Psoas muscle (tissue), 7 donors: ENCODE measurements at regions not wholly inside any gene's neighbourhood (a gene's known extent, or its start where the extent isn't known, plus 50 kb on each side); places are given as distances from the start of the nearest gene placed in this dataset.
"Not testable (repeated sequence)": the region's sequence is repeated elsewhere in the genome, so short reads cannot be mapped to it uniquely, and the experiment has no call there.

Source experiments
- ATAC-seq, 4 donors: fragments of 200-7000 bp; cut with Tn5 transposase; one replicate each; pipeline ENCODE4 v1.9.1; 2020; ENCODE audit warnings: moderate library complexity in 3 of 4, mild to moderate bottlenecking in 2 of 4
- DNase-seq, 2 donors: peaks; one replicate each; pipeline ENCODE4 v3.0.0-alpha.2; 2020
- H3K27ac ChIP-seq: fragments of 200-600 bp; one replicate; pipeline ENCODE4 v1.8.0; 2022
- H3K27me3 ChIP-seq, 3 donors: fragments of 200-600 bp in 1 of 3; one replicate each; pipeline versions ENCODE4 v1.6.1 to v1.8.0; 2013 to 2022; ENCODE audit warnings: low read length in 2 of 3, mild to moderate bottlenecking in 2 of 3, moderate library complexity in 1 of 3; ENCODE audit not compliant: insufficient read depth in 3 of 3
- H3K36me3 ChIP-seq, 2 donors: fragments of 200-600 bp in 1 of 2; one replicate each; pipeline versions ENCODE4 v1.6.1 to v1.8.0; 2013 to 2022; ENCODE audit warnings: low read depth in 1 of 2, mild to moderate bottlenecking in 1 of 2, moderate library complexity in 1 of 2; ENCODE audit not compliant: insufficient read depth in 1 of 2
- H3K4me1 ChIP-seq: fragments of 200-600 bp; one replicate; pipeline ENCODE4 v1.8.0; 2022
- H3K4me3 ChIP-seq: fragments of 200-600 bp; one replicate; pipeline ENCODE4 v1.8.0; 2022; ENCODE audit warnings: mild to moderate bottlenecking
- H3K9me3 ChIP-seq: fragments of 200-600 bp; one replicate; pipeline ENCODE4 v1.8.0; 2022
- WGBS, 3 donors: extraction: QIAGEN DNeasy Blood & Tissue Kit; methylation state at CpG; one replicate each; pipeline versions ENCODE4 v1.1.6 to v1.1.7; 2013; 5-methylcytosine and 5-hydroxymethylcytosine counted together
- intact Hi-C, 2 donors: fragments of 100-400 bp; cut with DNase I; formaldehyde crosslinking; loops; one replicate each; pipeline versions ENCODE4 v1.11.0 to v1.14.2; 2022
- TF ChIP-seq, protein P1 (sequence below): fragments of 200-600 bp; IDR thresholded peaks from one replicate; pipeline ENCODE4 v1.8.0; 2022; ENCODE audit warnings: antibody characterized with exemption
- donor health status: healthy with polysubstance abuse.
- donor health status: DM: no; HTN: no; CAD: no; lungs with moderate emphysema.
- donor health status: Bipolar disorder and iron deficiency.
- donor health status: healthy.
- donor health status: DM: yes; HTN: yes; CAD: no.
- donor health status: DM: no; HTN: no; CAD: no.
- donor health status: DM: yes; HTN: yes; CAD: no.

DNA sequence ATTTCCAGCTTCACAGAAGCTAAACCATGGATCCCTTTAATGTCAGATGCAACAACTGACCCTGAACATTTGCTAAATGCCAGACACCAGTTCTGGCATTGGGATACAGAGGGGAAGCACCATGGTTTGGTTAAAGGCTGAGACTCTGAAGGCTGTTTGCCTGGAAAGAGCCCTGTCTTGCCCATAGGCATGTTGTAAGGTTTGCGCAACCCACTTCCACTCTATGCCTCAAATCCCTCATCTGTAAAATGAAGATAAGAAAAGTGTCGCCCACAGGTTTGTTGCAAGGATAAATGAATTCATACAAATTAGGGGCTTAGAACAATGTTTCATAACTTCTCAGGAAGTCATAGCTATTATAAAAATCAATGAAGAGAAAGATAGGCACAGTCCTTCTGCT is 380.9 kb upstream of the GYPC start:
- intact Hi-C loops: no loop called here
- WGBS, 3 donors: 90 to 93% (median 92%) methylated on average over 2 of the region's 2 CpGs

DNA sequence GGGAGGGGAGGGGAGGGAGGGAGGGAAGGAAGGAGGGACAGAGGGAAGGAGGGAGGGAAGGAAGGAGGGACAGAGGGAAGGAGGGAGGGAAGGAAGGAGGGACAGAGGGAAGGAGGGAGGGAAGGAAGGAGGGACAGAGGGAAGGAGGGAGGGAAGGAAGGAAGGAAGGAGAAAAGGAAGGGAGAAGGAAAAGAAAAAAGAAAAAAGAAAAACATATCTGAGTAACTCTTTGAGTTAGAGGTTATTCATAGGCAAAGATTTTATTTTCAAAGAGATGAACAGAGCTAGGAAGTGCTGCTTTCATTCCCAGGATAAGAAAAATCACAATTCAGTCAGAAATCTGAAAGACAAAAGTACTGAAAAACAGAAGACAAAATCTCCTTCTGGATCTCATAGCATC is 379.7 kb upstream of the GYPC start:
- H3K4me3 ChIP-seq, DNase-seq, ATAC-seq, H3K27ac ChIP-seq, H3K36me3 ChIP-seq, intact Hi-C loops, H3K27me3 ChIP-seq, H3K9me3 ChIP-seq, H3K4me1 ChIP-seq: not testable (repeated sequence)

More for the DNA sequence above, 380.9 kb upstream of the GYPC start:
- DNase-seq (no peak), ATAC-seq (no peak)
- TF ChIP-seq, protein P1, sequence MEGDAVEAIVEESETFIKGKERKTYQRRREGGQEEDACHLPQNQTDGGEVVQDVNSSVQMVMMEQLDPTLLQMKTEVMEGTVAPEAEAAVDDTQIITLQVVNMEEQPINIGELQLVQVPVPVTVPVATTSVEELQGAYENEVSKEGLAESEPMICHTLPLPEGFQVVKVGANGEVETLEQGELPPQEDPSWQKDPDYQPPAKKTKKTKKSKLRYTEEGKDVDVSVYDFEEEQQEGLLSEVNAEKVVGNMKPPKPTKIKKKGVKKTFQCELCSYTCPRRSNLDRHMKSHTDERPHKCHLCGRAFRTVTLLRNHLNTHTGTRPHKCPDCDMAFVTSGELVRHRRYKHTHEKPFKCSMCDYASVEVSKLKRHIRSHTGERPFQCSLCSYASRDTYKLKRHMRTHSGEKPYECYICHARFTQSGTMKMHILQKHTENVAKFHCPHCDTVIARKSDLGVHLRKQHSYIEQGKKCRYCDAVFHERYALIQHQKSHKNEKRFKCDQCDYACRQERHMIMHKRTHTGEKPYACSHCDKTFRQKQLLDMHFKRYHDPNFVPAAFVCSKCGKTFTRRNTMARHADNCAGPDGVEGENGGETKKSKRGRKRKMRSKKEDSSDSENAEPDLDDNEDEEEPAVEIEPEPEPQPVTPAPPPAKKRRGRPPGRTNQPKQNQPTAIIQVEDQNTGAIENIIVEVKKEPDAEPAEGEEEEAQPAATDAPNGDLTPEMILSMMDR: no peak
- Histone ChIP-seq H3K9me3 (no peaks in the 10 kb centered on the region), H3K4me1 (no peaks in the 10 kb centered on the region), H3K27me3 (no peaks in the 10 kb centered on the region), H3K27ac (no peak overlapping the region), H3K4me3 (no peak overlapping the region), H3K36me3 (no peaks in the 10 kb centered on the region)

DNA sequence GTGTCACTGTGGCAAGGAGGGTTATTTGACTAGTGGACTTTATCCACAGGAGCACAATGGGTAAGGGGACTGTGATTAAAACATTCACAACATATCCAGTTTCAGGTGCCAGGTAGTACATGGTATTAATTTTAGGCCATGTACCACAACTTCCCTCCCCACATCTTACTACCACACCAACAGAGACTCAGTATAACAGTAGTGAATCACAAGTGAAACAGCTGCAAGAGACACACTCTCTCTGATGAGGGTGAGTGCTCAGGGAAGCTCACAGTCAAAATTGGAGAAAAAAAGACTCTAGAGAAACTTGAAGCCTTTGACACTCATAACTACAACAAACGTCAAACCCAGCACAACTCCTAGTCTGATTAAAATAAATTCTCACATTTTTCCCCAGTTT is 367.6 kb upstream of the GYPC start:
- Histone ChIP-seq H3K4me3 (no peak overlapping the region), H3K9me3 (no peaks in the 10 kb centered on the region), H3K4me1 (no peaks in the 10 kb centered on the region), H3K27ac (no peak overlapping the region), H3K27me3 (no peaks in the 10 kb centered on the region), H3K36me3 (no peaks in the 10 kb centered on the region)
- TF ChIP-seq, protein P1: no peak
- ATAC-seq (no peak), DNase-seq (no peak)
- intact Hi-C loops: no loop called here
- 27 to 45% (median 36%) methylated on average over 1 of the region's 1 CpG for WGBS, 3 donors

DNA sequence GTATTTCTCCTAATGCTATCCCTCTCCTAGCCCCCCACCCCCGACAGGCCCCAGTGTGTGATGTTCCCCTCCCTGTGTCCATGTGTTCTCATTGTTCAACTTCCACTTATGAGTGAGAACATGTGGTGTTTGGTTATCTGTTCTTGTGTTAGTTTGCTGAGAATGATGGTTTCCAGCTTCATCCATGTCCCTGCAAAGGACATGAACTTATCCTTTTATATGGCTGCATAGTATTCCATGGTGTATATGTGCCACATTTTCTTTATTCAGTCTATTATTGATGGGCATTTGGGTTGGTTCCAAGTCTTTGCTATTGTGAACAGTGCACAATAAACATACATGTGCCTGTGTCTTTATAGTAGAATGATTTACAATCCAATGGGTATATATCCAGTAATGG is 362.0 kb upstream of the GYPC start:
- DNase-seq, H3K4me3 ChIP-seq, H3K4me1 ChIP-seq, ATAC-seq, H3K36me3 ChIP-seq, H3K27ac ChIP-seq, H3K9me3 ChIP-seq, intact Hi-C loops, H3K27me3 ChIP-seq: not testable (repeated sequence)
- 86 to 100% (median 100%) methylated on average over 1 of the region's 1 CpG for WGBS, 3 donors

DNA sequence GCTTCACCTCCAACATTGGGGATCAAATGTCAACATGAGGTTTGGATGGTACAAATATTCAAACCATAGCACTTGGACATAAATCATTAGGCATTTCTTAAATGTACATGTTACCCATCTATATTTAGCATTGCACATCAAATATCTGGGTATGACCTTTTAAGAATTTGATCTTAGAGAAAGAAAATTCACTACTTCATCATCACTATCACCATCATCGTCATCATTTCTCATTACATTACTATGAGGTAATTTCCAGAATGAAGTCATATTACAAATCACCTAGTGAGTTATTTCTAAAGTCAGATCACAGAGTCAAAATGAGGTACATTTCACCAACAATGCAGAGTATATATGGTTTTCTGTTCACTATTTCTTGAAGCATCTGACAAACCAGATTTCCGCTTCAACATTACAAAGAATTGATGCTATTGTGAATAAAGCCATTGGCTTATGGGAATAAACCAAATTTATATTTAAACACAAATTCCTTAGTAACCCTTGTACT is 356.4 kb upstream of the GYPC start:
- TF ChIP-seq, protein P1: no peak
- ATAC-seq: no peak
- no peak overlapping the region for H3K27ac ChIP-seq
- H3K9me3 ChIP-seq: no peaks in the 10 kb centered on the region
- H3K4me1 ChIP-seq: no peaks in the 10 kb centered on the region
- H3K4me3 ChIP-seq: no peak overlapping the region
- H3K36me3 ChIP-seq: no peaks in the 10 kb centered on the region
- no peaks in the 10 kb centered on the region for H3K27me3 ChIP-seq
- DNase-seq: no peak
- WGBS, 3 donors: 88 to 96% (median 93%) methylated on average over 2 of the region's 2 CpGs
- intact Hi-C loops: no loop called here

DNA sequence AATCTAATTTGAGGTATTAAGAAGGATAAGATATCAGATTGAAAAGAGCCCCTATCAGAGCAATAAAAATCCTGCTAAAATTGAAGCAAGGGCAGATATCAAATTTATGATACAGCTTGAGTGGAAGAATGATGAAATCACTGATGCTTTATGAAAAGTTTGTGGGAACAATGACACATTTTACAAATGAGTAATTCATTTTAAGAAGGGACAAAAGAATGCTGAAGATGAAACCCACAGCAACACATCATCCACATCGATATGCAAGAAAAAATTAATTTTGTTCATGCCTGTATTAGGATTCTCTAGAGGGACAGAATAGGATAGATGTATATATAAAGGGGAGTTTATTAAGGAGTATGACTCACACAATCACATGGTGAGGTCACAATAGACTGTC is 355.6 kb upstream of the GYPC start:
- DNase-seq (no peak), ATAC-seq (no peak)
- Histone ChIP-seq H3K27me3 (no peaks in the 10 kb centered on the region), H3K4me3 (no peak overlapping the region), H3K36me3 (no peaks in the 10 kb centered on the region), H3K4me1 (no peaks in the 10 kb centered on the region), H3K9me3 (no peaks in the 10 kb centered on the region), H3K27ac (no peak overlapping the region)
- intact Hi-C loops: no loop called here
- TF ChIP-seq, protein P1: no peak
- WGBS, 3 donors: 64 to 78% (median 74%) methylated on average over 1 of the region's 1 CpG
